GM19351 (cell line): ENCODE measurements at regions not wholly inside any gene's neighbourhood (a gene's known extent, or its start where the extent isn't known, plus 50 kb on each side); places are given as distances from the start of the nearest gene placed in this dataset.
"Not testable (repeated sequence)": the region's sequence is repeated elsewhere in the genome, so short reads cannot be mapped to it uniquely, and the experiment has no call there.

ENCODE experiments used
- ATAC-seq: cut with Tn5 transposase; IDR thresholded peaks from one replicate; pipeline ENCODE4 v1.9.1; 2021; ENCODE audit warnings: mild to moderate bottlenecking, moderate library complexity; ENCODE audit not compliant: unreplicated experiment

- ATAC-seq, result no peak
These were observed 122.6 kb downstream of the CRYAA start for GRCh38 chr21:43291347-43291950.

DNA sequence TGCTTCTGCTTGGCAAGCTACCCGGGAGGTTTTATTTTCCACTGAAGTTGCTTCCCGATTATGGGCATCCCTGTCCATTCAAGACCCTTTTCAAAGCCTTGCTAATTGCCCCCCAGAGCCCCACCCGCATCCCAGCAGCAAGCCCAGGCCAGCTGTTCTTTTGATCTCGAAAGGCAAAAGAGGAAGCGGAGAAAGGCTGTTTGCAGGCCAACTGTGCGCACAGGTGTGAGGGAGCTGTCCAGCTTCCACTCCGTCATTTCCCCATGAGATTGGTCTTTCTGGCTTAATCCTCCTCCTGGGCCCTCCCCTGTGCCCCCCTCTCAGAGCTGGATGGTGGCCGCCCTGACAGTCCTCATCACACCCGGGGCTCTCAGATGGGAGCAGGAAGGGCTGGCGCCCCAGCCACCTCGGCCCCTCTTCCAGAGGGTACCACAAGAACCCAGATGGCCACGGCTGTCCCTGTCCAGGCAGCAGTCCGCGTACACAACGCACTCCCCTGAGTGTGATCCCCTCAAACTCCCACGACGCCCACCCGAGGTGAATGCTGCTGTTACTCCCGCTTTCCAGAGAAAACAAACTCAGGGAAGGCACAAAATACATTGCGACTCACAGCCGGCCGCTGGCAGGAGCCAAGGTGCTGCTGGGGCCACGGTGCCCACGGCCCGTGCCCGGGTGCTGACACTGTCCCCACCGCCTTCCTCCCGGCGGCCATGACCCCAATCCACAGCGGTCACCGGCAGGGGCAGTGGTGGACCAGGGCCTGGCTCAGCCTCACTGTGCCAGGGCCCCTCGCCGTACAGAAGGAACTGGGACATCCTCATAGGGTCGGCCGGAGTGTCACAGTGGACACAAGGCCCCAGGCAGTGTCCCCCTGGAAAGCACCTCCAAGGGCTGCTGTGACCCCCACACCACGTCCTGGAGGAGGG, 121.9 kb downstream of the CRYAA start:
- ATAC-seq, result no peak

- ATAC-seq, result no peak
These were observed 121.2 kb downstream of the CRYAA start for GRCh38 chr21:43289966-43290365.

DNA sequence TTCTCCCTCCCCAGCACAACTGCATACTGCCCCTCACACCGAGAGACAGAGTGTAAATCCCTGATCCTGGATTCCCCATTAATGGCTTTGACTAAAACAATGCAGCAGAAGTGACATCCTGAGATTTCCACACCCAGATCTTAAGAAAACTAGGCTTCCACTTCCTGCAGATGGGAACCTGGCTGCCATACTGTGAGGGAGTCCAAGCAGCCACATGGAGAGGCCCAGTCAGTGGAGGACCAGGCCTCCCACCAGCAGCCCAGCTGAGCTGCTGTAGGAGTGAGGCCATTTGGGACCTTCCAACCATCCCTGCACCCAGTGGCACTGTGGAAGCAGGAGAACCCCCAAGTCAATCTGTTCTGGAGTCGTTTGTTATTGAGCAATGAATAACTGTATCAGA, 120.6 kb downstream of the CRYAA start:
- ATAC-seq, result no peak

GRCh38 chr21:43287795-43288755, 119.3 kb downstream of the CRYAA start:
- ATAC-seq, result no peak

DNA sequence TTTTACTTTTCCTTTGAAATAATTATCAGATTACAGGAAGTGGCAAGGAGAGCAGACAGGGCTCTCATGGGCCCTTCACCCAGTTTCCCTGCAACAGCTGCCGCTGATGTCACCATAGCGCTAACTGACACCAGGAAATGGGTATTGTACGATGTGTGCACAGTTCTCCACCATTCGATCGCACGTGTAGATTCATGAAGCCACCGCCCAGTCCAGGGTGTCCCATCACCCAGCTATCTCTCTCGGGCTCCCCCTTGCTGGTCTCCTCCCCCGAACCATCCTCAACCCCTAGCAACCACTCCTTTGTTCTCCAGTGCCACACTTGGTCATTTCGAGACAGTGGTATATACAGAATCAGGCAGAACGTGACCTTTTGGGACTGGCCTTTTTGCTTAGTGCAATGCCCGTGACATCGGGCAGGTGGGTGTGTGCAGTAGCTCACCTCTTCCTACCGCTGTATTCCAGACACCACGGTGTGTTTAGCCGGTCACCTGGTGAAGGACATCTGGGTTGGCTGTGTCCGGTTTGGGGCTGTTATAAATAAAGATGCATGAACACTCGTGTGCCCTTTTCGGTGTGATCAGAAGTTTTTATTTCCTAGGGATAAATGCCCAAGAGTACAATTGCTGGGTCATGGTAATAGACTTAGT, 118.4 kb downstream of the CRYAA start:
- ATAC-seq, result no peak

- no peak for ATAC-seq
These were observed 117.4 kb downstream of the CRYAA start for GRCh38 chr21:43286196-43286595.

DNA sequence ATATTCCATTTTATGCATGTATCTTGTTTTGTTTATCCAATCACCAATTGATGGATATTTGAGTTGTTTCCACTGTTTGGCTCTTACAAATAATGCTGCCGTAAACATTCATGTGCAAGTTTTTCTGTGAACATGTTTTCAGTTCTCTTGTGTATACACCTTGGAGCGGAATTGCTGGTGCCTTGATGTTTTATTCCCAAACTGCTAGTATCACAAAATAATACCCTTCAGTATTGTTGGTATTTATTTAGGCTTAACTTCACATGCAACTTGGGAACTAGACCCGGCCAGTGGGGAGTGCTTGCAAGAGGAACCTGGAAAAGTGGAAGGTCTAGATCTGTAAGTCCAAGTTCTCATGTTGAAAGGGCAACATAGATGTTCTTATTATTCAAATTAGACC, 115.9 kb downstream of the CRYAA start:
- no peak for ATAC-seq

GRCh38 chr21:43284238-43284637, 115.4 kb downstream of the CRYAA start:
- ATAC-seq, result no peak

DNA sequence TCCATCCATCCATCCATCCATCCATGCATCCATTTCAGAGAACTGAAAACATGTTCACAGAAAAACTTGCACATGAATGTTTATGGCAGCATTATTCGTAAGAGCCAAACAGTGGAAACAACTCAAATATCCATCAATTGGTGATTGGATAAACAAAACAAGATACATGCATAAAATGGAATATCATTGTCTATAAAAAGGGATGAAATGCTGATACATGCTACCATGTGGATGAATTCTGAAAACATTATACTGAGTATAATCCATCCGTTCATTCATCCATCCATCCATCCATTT, 115.1 kb downstream of the CRYAA start:
- ATAC-seq, result not testable (repeated sequence)

DNA sequence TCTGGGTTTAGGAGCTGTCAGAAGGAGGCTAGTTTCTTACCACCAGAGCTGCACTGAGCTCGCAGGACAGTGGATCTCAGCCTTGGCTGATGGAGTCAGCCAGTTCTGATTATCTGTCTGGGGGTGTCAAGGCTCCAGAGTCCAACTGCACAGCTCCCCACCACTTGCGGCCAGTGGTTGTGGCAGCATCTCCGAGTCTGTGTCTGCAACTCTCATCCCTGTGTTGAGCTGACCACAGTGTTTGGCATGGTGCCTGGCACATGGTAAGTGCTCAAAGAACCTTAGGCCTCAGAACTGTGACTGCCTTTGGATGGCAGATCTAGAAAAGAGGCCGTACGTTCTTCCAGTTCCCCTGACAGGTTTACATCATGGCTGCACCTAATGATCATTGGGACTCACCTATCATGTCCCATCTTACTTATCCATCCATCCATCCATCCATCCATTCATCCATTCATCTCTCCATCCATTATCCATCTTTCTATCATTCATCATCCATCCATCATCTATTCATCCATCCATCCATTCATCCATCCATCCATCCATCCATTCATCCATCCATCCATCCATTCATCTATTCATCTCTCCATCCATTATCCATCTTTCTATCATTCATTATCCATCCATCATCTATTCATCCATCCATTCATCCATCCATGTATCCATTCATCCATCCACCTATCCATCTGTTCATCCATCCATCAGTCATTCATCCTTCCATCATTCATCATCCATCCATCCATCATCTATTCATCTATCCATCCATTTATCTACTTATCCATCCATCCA, 114.5 kb downstream of the CRYAA start:
- ATAC-seq, result no peak

- no peak for ATAC-seq
These were observed 113.7 kb downstream of the CRYAA start for GRCh38 chr21:43282358-43283120.

DNA sequence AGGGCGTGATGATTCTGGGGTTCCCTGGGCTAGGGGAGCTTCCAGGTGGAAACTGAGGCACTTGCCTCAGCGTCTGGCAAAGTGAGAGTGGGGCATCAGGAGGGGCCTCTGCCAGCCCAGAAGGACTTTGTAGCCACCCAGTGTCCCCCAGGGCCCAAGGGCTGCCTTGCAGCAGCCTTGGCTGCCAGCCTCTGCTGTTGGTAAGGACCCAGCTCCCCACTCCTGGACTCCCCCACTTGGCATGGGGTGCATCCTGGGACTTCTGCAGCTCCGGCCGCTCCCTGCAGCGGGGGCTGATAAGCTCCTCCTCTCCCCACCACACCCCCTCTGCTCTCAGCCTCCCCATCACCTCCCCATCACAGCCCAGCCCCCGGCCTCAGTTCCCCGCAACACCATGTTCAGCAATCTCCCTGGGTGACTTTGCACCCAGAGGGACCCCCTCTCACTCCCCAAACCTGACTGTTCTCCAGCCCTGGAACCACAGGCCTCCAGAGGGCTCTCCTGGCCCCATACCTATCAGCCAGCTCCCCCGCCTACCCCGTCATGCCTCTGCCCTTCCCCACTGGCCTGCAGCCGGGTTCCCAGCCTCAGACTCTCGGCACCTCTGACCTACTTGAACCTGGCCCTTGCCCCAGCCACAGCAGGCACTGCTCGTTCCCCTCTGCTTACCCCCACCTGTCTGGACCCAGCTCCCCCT, 113.0 kb downstream of the CRYAA start:
- ATAC-seq, result no peak

GRCh38 chr21:43280949-43281633, 112.3 kb downstream of the CRYAA start:
- no peak for ATAC-seq

DNA sequence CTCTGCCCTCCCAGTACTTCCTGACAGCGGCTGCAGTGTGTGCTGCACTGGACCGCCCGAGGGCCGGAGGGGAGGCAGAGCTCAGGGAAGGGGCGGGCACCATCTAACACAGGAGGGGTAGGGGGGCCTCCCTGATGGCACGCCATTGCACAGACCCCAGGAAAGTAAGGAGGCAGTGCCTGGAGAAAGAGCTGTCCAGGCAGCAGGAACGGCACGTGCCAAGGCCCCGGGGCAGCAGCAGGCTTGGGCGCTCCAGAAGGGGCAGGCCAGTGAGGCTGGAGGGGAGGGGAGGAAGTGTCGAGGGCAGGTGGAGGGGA, 110.7 kb downstream of the CRYAA start:
- no peak for ATAC-seq

DNA sequence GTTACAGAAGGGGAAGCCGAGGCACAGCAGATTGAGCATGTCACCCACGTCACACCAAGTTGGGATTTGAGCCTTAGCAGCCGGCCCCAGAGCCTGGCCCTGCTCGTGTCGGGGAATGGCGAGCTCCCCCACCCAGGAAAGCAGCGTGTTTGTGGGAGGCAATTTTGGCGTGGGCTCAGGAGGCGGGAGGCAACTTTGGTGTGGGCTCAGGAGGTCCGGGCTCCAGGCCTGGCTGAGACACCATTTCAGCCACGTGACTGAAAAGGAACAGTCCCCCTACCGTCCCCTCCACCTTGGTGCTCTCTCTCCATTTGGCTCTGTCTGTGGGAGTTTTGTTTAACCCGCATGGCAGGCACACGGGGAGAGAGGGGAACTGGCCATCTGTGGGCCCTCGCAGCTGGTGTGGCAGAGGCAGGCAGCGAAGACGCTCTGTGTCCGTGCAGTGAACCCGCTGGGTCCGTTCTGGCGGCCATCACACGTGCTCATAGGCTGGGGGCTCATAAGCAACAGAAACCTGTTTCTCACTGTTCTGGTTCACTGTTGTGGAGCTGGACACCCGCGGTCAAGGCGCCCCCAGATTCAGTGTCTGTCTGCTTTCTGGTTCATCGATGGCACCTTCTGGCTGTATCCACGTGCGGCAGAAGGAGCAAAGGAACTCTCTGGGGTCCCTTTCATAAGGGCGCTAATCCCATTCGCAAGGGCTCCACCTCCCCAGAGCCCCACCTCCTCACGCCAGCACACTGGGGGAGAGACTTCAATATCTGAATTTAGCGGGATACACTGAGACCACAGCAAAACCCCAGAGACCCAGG, 110.2 kb downstream of the CRYAA start:
- no peak for ATAC-seq

GRCh38 chr21:43278359-43278758, 109.6 kb downstream of the CRYAA start:
- no peak for ATAC-seq
